ENCODE measurements at regions not wholly inside any gene's neighbourhood (a gene's known extent, or its start where the extent isn't known, plus 50 kb on each side); places are given as distances from the start of the nearest gene placed in this dataset.

DNA sequence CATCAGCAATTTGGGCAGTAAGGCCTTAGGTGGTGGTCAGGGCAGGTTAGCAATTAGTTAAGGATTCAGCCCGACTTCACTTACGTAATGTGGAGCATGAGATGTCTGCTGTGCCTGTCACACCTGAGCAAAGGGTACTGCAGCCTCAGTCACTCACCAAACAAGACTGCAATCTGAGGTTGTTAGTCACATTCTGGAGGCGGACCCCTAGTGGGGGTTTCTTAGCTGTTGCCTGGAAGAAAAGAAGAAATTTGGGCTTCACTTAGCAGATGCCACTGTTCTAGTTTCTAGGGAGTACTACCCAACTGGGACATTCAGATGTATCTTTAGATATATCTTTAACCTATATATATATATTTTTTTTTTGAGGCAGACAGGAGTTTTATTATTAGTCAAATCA lies 529.9 kb downstream of the SLC4A3 start:
- H3K27ac ChIP-seq (ENCODE audit: low read depth in 1 of 2, low read length in 2 of 2), result no peak overlapping the region
- ATAC-seq (ENCODE audit: poor library complexity), result no peak
- intact Hi-C loops (cut with DNase I, micrococcal nuclease), result no loop called here
- ChIA-PET CTCF (no interaction called here), POLR2A (no interaction called here)
- peaks cover 3% of the 10 kb centered on the region for H3K27me3 Mint-ChIP-seq
- H3K36me3 ChIP-seq (ENCODE audit: insufficient read depth, low read length), result no peaks in the 10 kb centered on the region
- no peaks in the 10 kb centered on the region for H3K9me3 ChIP-seq (ENCODE audit: control insufficient read depth in 1 of 2, insufficient read depth in 1 of 2, low read length in 2 of 2)
- H3K4me3 Mint-ChIP-seq, result no peak overlapping the region
- TF ChIP-seq, protein P1, sequence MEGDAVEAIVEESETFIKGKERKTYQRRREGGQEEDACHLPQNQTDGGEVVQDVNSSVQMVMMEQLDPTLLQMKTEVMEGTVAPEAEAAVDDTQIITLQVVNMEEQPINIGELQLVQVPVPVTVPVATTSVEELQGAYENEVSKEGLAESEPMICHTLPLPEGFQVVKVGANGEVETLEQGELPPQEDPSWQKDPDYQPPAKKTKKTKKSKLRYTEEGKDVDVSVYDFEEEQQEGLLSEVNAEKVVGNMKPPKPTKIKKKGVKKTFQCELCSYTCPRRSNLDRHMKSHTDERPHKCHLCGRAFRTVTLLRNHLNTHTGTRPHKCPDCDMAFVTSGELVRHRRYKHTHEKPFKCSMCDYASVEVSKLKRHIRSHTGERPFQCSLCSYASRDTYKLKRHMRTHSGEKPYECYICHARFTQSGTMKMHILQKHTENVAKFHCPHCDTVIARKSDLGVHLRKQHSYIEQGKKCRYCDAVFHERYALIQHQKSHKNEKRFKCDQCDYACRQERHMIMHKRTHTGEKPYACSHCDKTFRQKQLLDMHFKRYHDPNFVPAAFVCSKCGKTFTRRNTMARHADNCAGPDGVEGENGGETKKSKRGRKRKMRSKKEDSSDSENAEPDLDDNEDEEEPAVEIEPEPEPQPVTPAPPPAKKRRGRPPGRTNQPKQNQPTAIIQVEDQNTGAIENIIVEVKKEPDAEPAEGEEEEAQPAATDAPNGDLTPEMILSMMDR (IDR thresholded peaks at IDR 0.05), result no peak
- no peak overlapping the region for H3K27ac Mint-ChIP-seq
- no peaks in the 10 kb centered on the region for H3K4me1 Mint-ChIP-seq (ENCODE audit: low read depth)
- DNase-seq, result no peak
- H3K36me3 Mint-ChIP-seq (ENCODE audit: low read depth), result no peaks in the 10 kb centered on the region
- H3K27me3 ChIP-seq (ENCODE audit: control insufficient read depth in 1 of 2, insufficient read depth in 2 of 2, low read length in 2 of 2), result no peaks in the 10 kb centered on the region
- no peaks in the 10 kb centered on the region for H3K4me1 ChIP-seq (ENCODE audit: insufficient read depth, low read length)
- H3K4me3 ChIP-seq (ENCODE audit: low read length), result no peak overlapping the region
- peaks cover 3% of the 10 kb centered on the region for H3K9me3 Mint-ChIP-seq

DNA sequence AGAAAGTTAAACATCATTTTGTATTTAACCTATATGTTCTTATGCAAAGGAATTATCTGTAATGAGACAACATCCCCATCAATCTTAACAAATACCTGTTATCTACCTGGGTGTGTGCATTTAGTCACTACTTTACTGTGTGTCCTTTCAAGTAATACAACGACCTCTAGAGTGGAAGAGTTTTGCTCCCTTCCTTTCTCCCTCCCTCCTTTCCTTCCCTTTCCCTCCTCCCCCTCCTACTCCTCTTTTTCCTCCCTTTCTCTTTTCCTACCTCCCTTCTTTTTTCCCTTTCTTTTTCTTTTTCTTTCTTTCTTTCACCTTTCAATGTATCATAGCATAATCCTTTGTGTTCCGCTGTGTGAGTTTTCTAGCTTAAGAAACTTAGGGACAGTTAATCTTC lies 532.3 kb downstream of the SLC4A3 start:
- Mint-ChIP-seq H3K27me3 (peaks cover 3% of the 10 kb centered on the region), H3K4me1 (ENCODE audit: low read depth) (no peaks in the 10 kb centered on the region), H3K4me3 (no peak overlapping the region), H3K9me3 (peaks cover 3% of the 10 kb centered on the region), H3K36me3 (ENCODE audit: low read depth) (no peaks in the 10 kb centered on the region), H3K27ac (no peak overlapping the region)
- no peaks in the 10 kb centered on the region for H3K9me3 ChIP-seq (ENCODE audit: control insufficient read depth in 1 of 2, insufficient read depth in 1 of 2, low read length in 2 of 2)
- H3K27me3 ChIP-seq (ENCODE audit: control insufficient read depth in 1 of 2, insufficient read depth in 2 of 2, low read length in 2 of 2), result no peaks in the 10 kb centered on the region
- no peak overlapping the region for H3K4me3 ChIP-seq (ENCODE audit: low read length)
- no peak for DNase-seq
- no peak overlapping the region for H3K27ac ChIP-seq (ENCODE audit: low read depth in 1 of 2, low read length in 2 of 2)
- no peaks in the 10 kb centered on the region for H3K36me3 ChIP-seq (ENCODE audit: insufficient read depth, low read length)
- ATAC-seq (ENCODE audit: poor library complexity), result no peak
- TF ChIP-seq, protein P1 (IDR thresholded peaks at IDR 0.05), result no peak
- intact Hi-C loops (cut with DNase I, micrococcal nuclease), result no loop called here
- H3K4me1 ChIP-seq (ENCODE audit: insufficient read depth, low read length), result no peaks in the 10 kb centered on the region
- CTCF ChIA-PET, result no interaction called here
- POLR2A ChIA-PET, result no interaction called here

DNA sequence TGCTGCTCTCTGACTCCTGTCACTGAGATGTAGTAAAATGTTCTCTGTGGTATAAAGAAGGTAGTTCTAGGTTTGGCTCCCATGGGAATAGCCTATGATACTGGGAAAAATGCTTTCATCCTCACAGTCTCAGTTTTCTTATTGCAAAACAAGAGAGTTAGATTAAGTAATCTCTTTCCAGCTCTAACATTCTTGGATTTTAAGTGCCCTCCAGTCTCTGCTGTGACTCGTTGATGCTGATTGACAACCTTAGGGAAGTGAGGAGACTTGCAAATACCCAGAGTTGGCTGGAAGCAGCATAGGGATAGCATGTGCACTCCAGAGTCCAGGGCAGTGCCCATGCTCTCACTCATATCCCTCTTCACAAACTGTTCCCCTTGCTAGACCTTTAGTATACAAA lies 534.9 kb downstream of the SLC4A3 start:
- ATAC-seq (ENCODE audit: poor library complexity) (no peak), DNase-seq (no peak)
- no peak overlapping the region for H3K4me3 ChIP-seq (ENCODE audit: low read length)
- no peak overlapping the region for H3K4me3 Mint-ChIP-seq
- no peak overlapping the region for H3K27ac ChIP-seq (ENCODE audit: low read depth in 1 of 2, low read length in 2 of 2)
- intact Hi-C loops (cut with DNase I, micrococcal nuclease), result no loop called here
- peaks cover 3% of the 10 kb centered on the region for H3K9me3 Mint-ChIP-seq
- H3K27ac Mint-ChIP-seq, result no peak overlapping the region
- no peaks in the 10 kb centered on the region for H3K9me3 ChIP-seq (ENCODE audit: control insufficient read depth in 1 of 2, insufficient read depth in 1 of 2, low read length in 2 of 2)
- no peaks in the 10 kb centered on the region for H3K27me3 Mint-ChIP-seq
- TF ChIP-seq, protein P1 (IDR thresholded peaks at IDR 0.05), result no peak
- no peaks in the 10 kb centered on the region for H3K27me3 ChIP-seq (ENCODE audit: control insufficient read depth in 1 of 2, insufficient read depth in 2 of 2, low read length in 2 of 2)
- H3K36me3 Mint-ChIP-seq (ENCODE audit: low read depth), result no peaks in the 10 kb centered on the region
- no peaks in the 10 kb centered on the region for H3K36me3 ChIP-seq (ENCODE audit: insufficient read depth, low read length)
- CTCF ChIA-PET, result no interaction called here
- H3K4me1 ChIP-seq (ENCODE audit: insufficient read depth, low read length), result no peaks in the 10 kb centered on the region
- H3K4me1 Mint-ChIP-seq (ENCODE audit: low read depth), result no peaks in the 10 kb centered on the region
- POLR2A ChIA-PET, result no interaction called here
